ACHN (cell line): ENCODE measurements at regions not wholly inside any gene's neighbourhood (a gene's known extent, or its start where the extent isn't known, plus 50 kb on each side); places are given as distances from the start of the nearest gene placed in this dataset.

ENCODE experiments used
- DNase-seq: peaks from one replicate; pipeline ENCODE4 v3.0.0-alpha.2; 2015
- in situ Hi-C: cut with HindIII; loops from 2 replicates; pipeline ENCODE4 v1.10.0; 2017; ENCODE audit warnings: low sequenced_read_pairs, low pct_ligation_motif_present, low pct_unique_long_range_greater_than_20kb

GRCh38 chr6:18335948-18336347, 51.2 kb upstream of the RNF144B start:
- DNase-seq = no peak
- in situ Hi-C loops = no loop called here

GRCh38 chr6:18334251-18334650, 52.9 kb upstream of the RNF144B start:
- in situ Hi-C loops = no loop called here
- DNase-seq = no peak

GRCh38 chr6:18330548-18331081, 56.5 kb upstream of the RNF144B start:
- in situ Hi-C loops = no loop called here
- DNase-seq = no peak

GRCh38 chr6:18329776-18330175, 57.4 kb upstream of the RNF144B start:
- in situ Hi-C loops = no loop called here
- DNase-seq = no peak

GRCh38 chr6:18328540-18328939, 58.6 kb upstream of the RNF144B start:
- in situ Hi-C loops = no loop called here
- no peak for DNase-seq

GRCh38 chr6:18328070-18328469, 59.1 kb upstream of the RNF144B start:
- in situ Hi-C loops = no loop called here
- DNase-seq = no peak

- in situ Hi-C loops = no loop called here
- DNase-seq = no peak
Measured at GRCh38 chr6:18327626-18328025, 59.5 kb upstream of the RNF144B start.

- in situ Hi-C loops = no loop called here
- no peak for DNase-seq
Measured at GRCh38 chr6:18326980-18327379, 60.2 kb upstream of the RNF144B start.

- DNase-seq = no peak
- in situ Hi-C loops = no loop called here
Measured at GRCh38 chr6:18326001-18326400, 61.1 kb upstream of the RNF144B start.

GRCh38 chr6:18324706-18325042, 60.3 kb upstream of the DEK start:
- in situ Hi-C loops = no loop called here
- DNase-seq = no peak

GRCh38 chr6:18323935-18324705, 59.8 kb upstream of the DEK start:
- in situ Hi-C loops = no loop called here
- peak; percentile 70 for DNase-seq

GRCh38 chr6:18317850-18318249, 53.5 kb upstream of the DEK start:
- in situ Hi-C loops = no loop called here
- DNase-seq = no peak

GRCh38 chr6:18314317-18314997, 50.1 kb upstream of the DEK start:
- in situ Hi-C loops = no loop called here
- peak; percentile 9 for DNase-seq
